ENCODE measurements at regions not wholly inside any gene's neighbourhood (a gene's known extent, or its start where the extent isn't known, plus 50 kb on each side); places are given as distances from the start of the nearest gene placed in this dataset.

DNA sequence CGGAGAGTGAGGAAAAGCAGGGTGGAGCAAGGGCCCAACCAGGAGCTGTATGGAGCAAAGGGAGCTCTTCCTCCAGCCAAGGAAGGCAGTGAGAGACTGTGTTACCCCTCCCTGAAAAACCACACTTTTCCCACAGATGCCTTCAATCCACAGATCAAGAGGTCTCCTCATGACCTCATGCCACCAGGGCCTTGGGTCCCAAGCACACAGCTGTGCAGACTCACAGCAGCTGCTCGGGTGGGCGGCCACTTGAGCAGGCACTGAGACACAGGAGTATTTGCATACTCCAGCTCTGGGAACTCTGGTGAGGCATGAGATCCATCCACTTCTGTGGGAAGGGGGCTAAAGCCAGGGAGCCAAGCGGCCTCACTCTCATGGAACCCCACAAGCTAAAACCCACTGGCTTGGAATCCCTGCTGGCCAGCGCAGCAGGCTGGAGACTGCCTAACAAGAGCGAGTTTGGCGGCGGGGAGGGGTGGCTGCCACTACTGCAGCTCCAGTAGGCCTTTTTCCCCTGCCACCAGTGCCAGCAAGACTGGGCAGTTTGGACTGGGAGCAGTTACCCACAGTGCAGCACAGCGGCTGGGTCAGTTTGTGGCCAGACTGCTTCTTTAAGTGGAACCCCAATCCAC lies 880.6 kb upstream of the ARPP21 start:
- TF ChIP-seq, protein P1, sequence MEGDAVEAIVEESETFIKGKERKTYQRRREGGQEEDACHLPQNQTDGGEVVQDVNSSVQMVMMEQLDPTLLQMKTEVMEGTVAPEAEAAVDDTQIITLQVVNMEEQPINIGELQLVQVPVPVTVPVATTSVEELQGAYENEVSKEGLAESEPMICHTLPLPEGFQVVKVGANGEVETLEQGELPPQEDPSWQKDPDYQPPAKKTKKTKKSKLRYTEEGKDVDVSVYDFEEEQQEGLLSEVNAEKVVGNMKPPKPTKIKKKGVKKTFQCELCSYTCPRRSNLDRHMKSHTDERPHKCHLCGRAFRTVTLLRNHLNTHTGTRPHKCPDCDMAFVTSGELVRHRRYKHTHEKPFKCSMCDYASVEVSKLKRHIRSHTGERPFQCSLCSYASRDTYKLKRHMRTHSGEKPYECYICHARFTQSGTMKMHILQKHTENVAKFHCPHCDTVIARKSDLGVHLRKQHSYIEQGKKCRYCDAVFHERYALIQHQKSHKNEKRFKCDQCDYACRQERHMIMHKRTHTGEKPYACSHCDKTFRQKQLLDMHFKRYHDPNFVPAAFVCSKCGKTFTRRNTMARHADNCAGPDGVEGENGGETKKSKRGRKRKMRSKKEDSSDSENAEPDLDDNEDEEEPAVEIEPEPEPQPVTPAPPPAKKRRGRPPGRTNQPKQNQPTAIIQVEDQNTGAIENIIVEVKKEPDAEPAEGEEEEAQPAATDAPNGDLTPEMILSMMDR (IDR thresholded peaks at IDR 0.05; ENCODE audit: insufficient read depth, missing control alignments) = no peak
- DNase-seq (ENCODE audit: insufficient read length, low spot score) (no peak), FAIRE-seq (no peak)

DNA sequence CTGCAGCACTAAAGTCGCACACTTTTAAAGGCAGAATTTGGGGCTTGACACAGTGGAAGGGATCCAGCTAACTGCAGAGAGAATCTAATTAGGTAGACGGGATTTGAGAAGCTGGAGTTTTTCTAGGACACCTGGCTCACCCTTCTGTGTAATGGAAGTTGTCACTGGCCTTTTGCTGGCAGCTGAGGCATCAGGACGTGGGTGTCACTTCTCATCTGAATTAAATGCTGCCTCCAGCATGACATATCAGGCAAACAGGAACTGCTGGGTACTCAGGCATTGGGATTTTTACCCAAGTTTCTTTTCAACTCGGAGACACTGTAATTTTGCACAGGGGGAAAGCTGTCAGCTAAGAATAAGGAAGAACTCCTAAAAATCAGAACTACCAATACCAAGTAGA lies 861.9 kb upstream of the ARPP21 start:
- no peak for DNase-seq (ENCODE audit: insufficient read length, low spot score)
- FAIRE-seq = no peak
- TF ChIP-seq, protein P1 (IDR thresholded peaks at IDR 0.05; ENCODE audit: insufficient read depth, missing control alignments) = no peak

DNA sequence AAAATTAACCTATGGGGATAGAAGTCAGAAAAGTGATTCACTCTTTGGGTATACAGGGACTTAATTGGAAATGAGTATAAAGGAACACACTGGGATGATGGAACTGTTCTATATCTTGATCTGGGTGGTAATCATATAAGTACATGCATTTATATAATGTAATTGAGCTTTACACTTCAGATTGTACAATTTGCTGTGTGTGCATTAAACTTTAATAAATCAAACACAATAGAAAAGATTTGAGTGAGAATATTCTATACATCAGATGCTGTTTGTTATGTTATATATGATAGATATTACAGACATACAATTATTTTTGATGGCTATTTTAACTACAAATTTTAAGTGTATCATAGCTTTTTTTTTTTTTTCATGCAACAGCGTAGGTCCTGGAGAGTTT lies 860.2 kb upstream of the ARPP21 start:
- FAIRE-seq = no peak

GRCh38 chr3:34780294-34780693 lies 859.0 kb upstream of the ARPP21 start:
- no peak for FAIRE-seq
- TF ChIP-seq, protein P1 (IDR thresholded peaks at IDR 0.05; ENCODE audit: insufficient read depth, missing control alignments) = no peak
- no peak for DNase-seq (ENCODE audit: insufficient read length, low spot score)

More for the DNA sequence above, 860.2 kb upstream of the ARPP21 start:
- no peak for DNase-seq (ENCODE audit: insufficient read length, low spot score)
- TF ChIP-seq, protein P1 (IDR thresholded peaks at IDR 0.05; ENCODE audit: insufficient read depth, missing control alignments) = no peak

- DNase-seq (ENCODE audit: insufficient read length, low spot score) = no peak
- TF ChIP-seq, protein P1 (IDR thresholded peaks at IDR 0.05; ENCODE audit: insufficient read depth, missing control alignments) = no peak
- FAIRE-seq = no peak
Observed at GRCh38 chr3:34780973-34781372, 858.4 kb upstream of the ARPP21 start.

- TF ChIP-seq, protein P1 (IDR thresholded peaks at IDR 0.05; ENCODE audit: insufficient read depth, missing control alignments) = no peak
- DNase-seq (ENCODE audit: insufficient read length, low spot score) = no peak
- FAIRE-seq = no peak
Observed at GRCh38 chr3:34782871-34783270, 856.5 kb upstream of the ARPP21 start.

- TF ChIP-seq, protein P1 (IDR thresholded peaks at IDR 0.05; ENCODE audit: insufficient read depth, missing control alignments) = no peak
- FAIRE-seq = no peak
- DNase-seq (ENCODE audit: insufficient read length, low spot score) = no peak
Observed at GRCh38 chr3:34783876-34784275, 855.4 kb upstream of the ARPP21 start.

All from D721Med (cell line).